ENCODE measurements at regions not wholly inside any gene's neighbourhood (a gene's known extent, or its start where the extent isn't known, plus 50 kb on each side); places are given as distances from the start of the nearest gene placed in this dataset.

DNA sequence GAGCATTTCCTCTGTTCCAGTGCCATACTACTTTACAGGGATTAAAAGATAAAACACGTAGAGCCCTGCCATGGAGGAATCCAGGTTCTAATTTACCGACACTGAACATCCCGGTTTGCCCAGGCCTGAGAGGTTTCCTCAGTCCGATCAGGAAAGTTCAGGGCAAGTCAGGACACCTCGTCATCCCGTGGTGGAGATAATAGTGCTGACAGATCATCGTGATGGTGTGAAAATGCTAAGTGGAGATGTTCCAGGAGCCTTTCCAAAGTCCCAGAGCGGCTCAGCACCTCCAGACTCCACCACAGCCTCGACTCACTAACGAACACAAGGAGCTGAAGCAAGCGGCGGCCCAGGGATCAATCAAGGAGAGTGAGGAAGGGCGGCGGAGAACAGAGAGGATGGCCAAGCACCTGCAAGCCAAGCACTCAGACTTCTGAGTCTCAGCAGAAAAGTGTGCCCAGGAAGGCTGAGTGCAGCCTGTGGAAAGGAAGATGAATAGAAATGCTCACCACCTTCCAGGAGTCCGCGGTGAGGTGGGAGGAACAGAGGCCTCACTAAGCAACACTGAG, 103.7 kb upstream of the VWC2 start:
- no peak for TF ChIP-seq POLR2A (IDR thresholded peaks at IDR 0.05)
- TF ChIP-seq, protein P1, sequence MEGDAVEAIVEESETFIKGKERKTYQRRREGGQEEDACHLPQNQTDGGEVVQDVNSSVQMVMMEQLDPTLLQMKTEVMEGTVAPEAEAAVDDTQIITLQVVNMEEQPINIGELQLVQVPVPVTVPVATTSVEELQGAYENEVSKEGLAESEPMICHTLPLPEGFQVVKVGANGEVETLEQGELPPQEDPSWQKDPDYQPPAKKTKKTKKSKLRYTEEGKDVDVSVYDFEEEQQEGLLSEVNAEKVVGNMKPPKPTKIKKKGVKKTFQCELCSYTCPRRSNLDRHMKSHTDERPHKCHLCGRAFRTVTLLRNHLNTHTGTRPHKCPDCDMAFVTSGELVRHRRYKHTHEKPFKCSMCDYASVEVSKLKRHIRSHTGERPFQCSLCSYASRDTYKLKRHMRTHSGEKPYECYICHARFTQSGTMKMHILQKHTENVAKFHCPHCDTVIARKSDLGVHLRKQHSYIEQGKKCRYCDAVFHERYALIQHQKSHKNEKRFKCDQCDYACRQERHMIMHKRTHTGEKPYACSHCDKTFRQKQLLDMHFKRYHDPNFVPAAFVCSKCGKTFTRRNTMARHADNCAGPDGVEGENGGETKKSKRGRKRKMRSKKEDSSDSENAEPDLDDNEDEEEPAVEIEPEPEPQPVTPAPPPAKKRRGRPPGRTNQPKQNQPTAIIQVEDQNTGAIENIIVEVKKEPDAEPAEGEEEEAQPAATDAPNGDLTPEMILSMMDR (IDR thresholded peaks at IDR 0.05), result no peak
- Histone ChIP-seq H3K27me3 (no peaks in the 10 kb centered on the region), H3K27ac (no peak overlapping the region), H3K4me3 (no peak overlapping the region), H3K4me1 (peaks cover 6% of the 10 kb centered on the region), H3K36me3 (no peaks in the 10 kb centered on the region), H3K9me3 (no peaks in the 10 kb centered on the region)
- intact Hi-C loops (cut with DNase I), result no loop called here
- DNase-seq (ENCODE audit: extremely low spot score in 2 of 2), result no peak

DNA sequence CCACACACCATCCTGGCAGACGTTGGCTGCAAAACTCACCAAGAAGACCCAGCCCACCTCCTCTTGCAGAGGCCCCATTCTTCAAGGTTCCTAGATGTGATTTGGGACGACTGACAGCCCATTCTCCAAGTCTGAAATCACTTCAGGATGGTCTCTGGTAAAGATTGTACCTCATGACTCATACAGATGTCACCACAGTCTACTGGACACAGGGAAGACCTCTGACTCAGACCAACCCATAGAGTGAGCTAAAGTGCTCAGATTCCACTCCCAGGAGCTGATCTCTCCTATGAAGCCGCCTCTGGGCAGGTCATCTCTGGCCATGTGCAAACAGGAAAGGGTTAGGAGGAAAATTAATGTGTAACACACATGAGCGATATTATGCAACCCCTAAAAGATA, 102.4 kb upstream of the VWC2 start:
- TF ChIP-seq, protein P1 (IDR thresholded peaks at IDR 0.05), result no peak
- no peak for TF ChIP-seq POLR2A (IDR thresholded peaks at IDR 0.05)
- TF ChIP-seq POLR2AphosphoS5 (IDR thresholded peaks at IDR 0.05; ENCODE audit: insufficient read depth in 1 of 2, low read depth in 1 of 2), result no peak
- Histone ChIP-seq H3K27me3 (no peaks in the 10 kb centered on the region), H3K36me3 (no peaks in the 10 kb centered on the region), H3K9me3 (no peaks in the 10 kb centered on the region), H3K4me3 (no peak overlapping the region), H3K27ac (no peak overlapping the region), H3K4me1 (peaks cover 6% of the 10 kb centered on the region)
- no peak for DNase-seq (ENCODE audit: extremely low spot score in 2 of 2)
- intact Hi-C loops (cut with DNase I), result no loop called here

DNA sequence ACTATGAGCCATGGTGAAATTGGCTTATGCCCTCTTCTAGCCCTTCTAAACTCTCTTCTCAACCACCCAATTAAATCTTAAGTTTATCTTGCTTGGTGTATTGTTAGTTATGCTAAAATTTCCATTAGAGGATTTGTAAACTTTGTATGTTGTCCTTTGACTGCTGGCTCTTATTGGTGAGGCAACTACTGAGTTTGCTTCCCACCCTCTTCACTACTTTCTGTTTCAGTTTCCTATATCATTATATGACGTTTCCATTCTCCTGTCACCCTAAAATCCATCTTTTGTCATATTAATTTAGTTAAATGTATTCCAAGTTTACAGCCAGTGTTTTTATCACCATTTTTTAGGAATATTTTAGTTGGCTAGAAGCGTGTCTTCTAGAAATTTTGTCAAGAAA, 80.9 kb upstream of the VWC2 start:
- no peak overlapping the region for H3K4me3 ChIP-seq
- H3K36me3 ChIP-seq, result no peaks in the 10 kb centered on the region
- no peaks in the 10 kb centered on the region for H3K9me3 ChIP-seq
- no peak for DNase-seq (ENCODE audit: extremely low spot score in 2 of 2)
- no peaks in the 10 kb centered on the region for H3K4me1 ChIP-seq
- TF ChIP-seq, protein P1 (IDR thresholded peaks at IDR 0.05), result no peak
- TF ChIP-seq POLR2AphosphoS5 (IDR thresholded peaks at IDR 0.05; ENCODE audit: insufficient read depth in 1 of 2, low read depth in 1 of 2) (no peak), POLR2A (IDR thresholded peaks at IDR 0.05) (no peak)
- intact Hi-C loops (cut with DNase I), result no loop called here
- no peak overlapping the region for H3K27ac ChIP-seq
- H3K27me3 ChIP-seq, result no peaks in the 10 kb centered on the region

DNA sequence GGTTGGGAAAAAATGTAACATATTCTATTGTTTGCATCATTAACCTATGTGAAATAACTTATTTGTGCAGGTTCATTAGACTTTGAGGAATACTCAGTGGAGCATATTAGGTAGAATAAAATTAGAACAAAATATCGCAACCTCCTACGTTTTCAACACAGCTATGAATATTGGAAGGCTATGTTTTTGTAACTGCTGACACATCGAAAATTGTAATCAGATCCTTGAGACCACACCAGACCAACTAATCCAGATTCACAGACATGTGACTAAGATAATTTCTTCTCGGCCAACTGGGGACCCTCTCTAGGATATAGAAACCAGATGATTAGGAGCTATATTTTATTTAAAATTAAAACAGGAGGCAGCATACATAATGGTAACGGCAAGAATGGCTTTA, 77.5 kb upstream of the VWC2 start:
- Histone ChIP-seq H3K27me3 (no peaks in the 10 kb centered on the region), H3K4me3 (no peak overlapping the region), H3K4me1 (no peaks in the 10 kb centered on the region), H3K9me3 (no peaks in the 10 kb centered on the region), H3K27ac (no peak overlapping the region), H3K36me3 (no peaks in the 10 kb centered on the region)
- TF ChIP-seq, protein P1 (IDR thresholded peaks at IDR 0.05), result no peak
- no peak for TF ChIP-seq POLR2A (IDR thresholded peaks at IDR 0.05)
- TF ChIP-seq POLR2AphosphoS5 (IDR thresholded peaks at IDR 0.05; ENCODE audit: insufficient read depth in 1 of 2, low read depth in 1 of 2), result no peak
- intact Hi-C loops (cut with DNase I), result no loop called here
- DNase-seq (ENCODE audit: extremely low spot score in 2 of 2), result no peak

DNA sequence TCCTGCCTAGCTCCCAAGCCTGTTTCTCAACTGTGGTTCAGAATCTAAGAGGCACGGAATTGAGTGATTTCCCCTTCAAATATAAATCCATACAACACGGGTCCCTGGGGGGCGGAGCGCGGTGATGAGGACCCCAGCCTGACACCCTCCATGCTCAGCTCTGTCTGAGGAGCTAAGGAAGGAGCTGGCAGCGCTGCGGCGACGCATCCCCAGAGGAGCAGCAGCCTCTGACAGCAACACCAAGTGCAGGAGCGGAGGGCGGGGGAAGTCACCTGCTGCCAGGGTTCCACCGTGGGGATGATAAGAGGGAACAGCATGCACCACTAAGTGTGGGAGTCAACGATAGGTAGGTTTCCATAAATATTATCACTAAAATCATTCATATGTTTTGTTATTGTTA, 72.6 kb upstream of the VWC2 start:
- no peak overlapping the region for H3K27ac ChIP-seq
- no peaks in the 10 kb centered on the region for H3K36me3 ChIP-seq
- H3K27me3 ChIP-seq, result no peaks in the 10 kb centered on the region
- H3K4me3 ChIP-seq, result no peak overlapping the region
- intact Hi-C loops (cut with DNase I), result no loop called here
- H3K9me3 ChIP-seq, result no peaks in the 10 kb centered on the region
- H3K4me1 ChIP-seq, result no peaks in the 10 kb centered on the region
- DNase-seq (ENCODE audit: extremely low spot score in 2 of 2), result no peak
- TF ChIP-seq, protein P1 (IDR thresholded peaks at IDR 0.05), result no peak
- no peak for TF ChIP-seq POLR2A (IDR thresholded peaks at IDR 0.05)
- TF ChIP-seq POLR2AphosphoS5 (IDR thresholded peaks at IDR 0.05; ENCODE audit: insufficient read depth in 1 of 2, low read depth in 1 of 2), result no peak
